ENCODE measurements at regions not wholly inside any gene's neighbourhood (a gene's known extent, or its start where the extent isn't known, plus 50 kb on each side); places are given as distances from the start of the nearest gene placed in this dataset.

- no peaks in the 10 kb centered on the region for H3K4me1 ChIP-seq
- no peak overlapping the region for H3K4me2 ChIP-seq
- TF ChIP-seq Cebpa-rat (IDR thresholded peaks at IDR 0.05) = no peak
- H3K9ac ChIP-seq = no peak overlapping the region
- no peaks in the 10 kb centered on the region for H3K36me3 ChIP-seq
- H3K9me3 ChIP-seq = no peaks in the 10 kb centered on the region
- H3K4me3 ChIP-seq = no peak overlapping the region
- H3K27me3 ChIP-seq = no peaks in the 10 kb centered on the region
- H4K20me1 ChIP-seq = no peaks in the 10 kb centered on the region
- H3K27ac ChIP-seq = no peak overlapping the region
Observed at GRCh38 chr14:22320362-22320750, 268.7 kb downstream of the DAD1 start.

- no peaks in the 10 kb centered on the region for H3K27me3 ChIP-seq
Observed at GRCh38 chr14:22319526-22320361, 269.3 kb downstream of the DAD1 start.

GRCh38 chr14:22318951-22319350 lies 270.1 kb downstream of the DAD1 start:
- Histone ChIP-seq H3K4me2 (no peak overlapping the region), H3K9me3 (no peaks in the 10 kb centered on the region), H3K9ac (no peak overlapping the region), H3K27ac (no peak overlapping the region), H3K36me3 (no peaks in the 10 kb centered on the region), H3K4me3 (no peak overlapping the region), H3K27me3 (no peaks in the 10 kb centered on the region), H3K4me1 (no peaks in the 10 kb centered on the region), H4K20me1 (no peaks in the 10 kb centered on the region)
- TF ChIP-seq Cebpa-rat (IDR thresholded peaks at IDR 0.05) = no peak

More at GRCh38 chr14:22319526-22320361, 269.3 kb downstream of the DAD1 start:
- H4K20me1 ChIP-seq = no peaks in the 10 kb centered on the region
- no peak overlapping the region for H3K9ac ChIP-seq
- no peak overlapping the region for H3K27ac ChIP-seq
- no peaks in the 10 kb centered on the region for H3K4me1 ChIP-seq
- no peak overlapping the region for H3K4me3 ChIP-seq
- H3K36me3 ChIP-seq = no peaks in the 10 kb centered on the region
- H3K4me2 ChIP-seq = no peak overlapping the region
- TF ChIP-seq Cebpa-rat (IDR thresholded peaks at IDR 0.05) = no peak
- no peaks in the 10 kb centered on the region for H3K9me3 ChIP-seq

- Histone ChIP-seq H3K27me3 (no peaks in the 10 kb centered on the region), H3K9ac (no peak overlapping the region), H3K36me3 (no peaks in the 10 kb centered on the region), H4K20me1 (no peaks in the 10 kb centered on the region), H3K9me3 (no peaks in the 10 kb centered on the region), H3K27ac (no peak overlapping the region), H3K4me2 (no peak overlapping the region), H3K4me1 (no peaks in the 10 kb centered on the region), H3K4me3 (no peak overlapping the region)
- no peak; the same call in 1 of the 2 replicates for TF ChIP-seq Cebpa-rat (IDR thresholded peaks at IDR 0.05)
Observed at GRCh38 chr14:22316473-22316872, 272.6 kb downstream of the DAD1 start.

- Histone ChIP-seq H3K9ac (no peak overlapping the region), H3K4me3 (no peak overlapping the region), H3K27ac (no peak overlapping the region), H3K4me1 (no peaks in the 10 kb centered on the region), H4K20me1 (no peaks in the 10 kb centered on the region), H3K9me3 (no peaks in the 10 kb centered on the region), H3K36me3 (no peaks in the 10 kb centered on the region), H3K27me3 (no peaks in the 10 kb centered on the region), H3K4me2 (no peak overlapping the region)
- no peak for TF ChIP-seq Cebpa-rat (IDR thresholded peaks at IDR 0.05)
Observed at GRCh38 chr14:22315336-22315735, 273.7 kb downstream of the DAD1 start.

- H3K36me3 ChIP-seq = no peaks in the 10 kb centered on the region
- no peak overlapping the region for H3K4me2 ChIP-seq
- H3K27ac ChIP-seq = no peak overlapping the region
- no peaks in the 10 kb centered on the region for H3K4me1 ChIP-seq
- no peak for TF ChIP-seq Cebpa-rat (IDR thresholded peaks at IDR 0.05)
- no peaks in the 10 kb centered on the region for H3K27me3 ChIP-seq
- no peaks in the 10 kb centered on the region for H4K20me1 ChIP-seq
- no peaks in the 10 kb centered on the region for H3K9me3 ChIP-seq
- H3K4me3 ChIP-seq = no peak overlapping the region
- no peak overlapping the region for H3K9ac ChIP-seq
Observed at GRCh38 chr14:22314183-22314820, 274.7 kb downstream of the DAD1 start.

GRCh38 chr14:22313172-22313801 lies 275.7 kb downstream of the DAD1 start:
- Histone ChIP-seq H3K4me1 (no peaks in the 10 kb centered on the region), H3K27me3 (no peaks in the 10 kb centered on the region), H3K4me3 (no peak overlapping the region), H3K4me2 (no peak overlapping the region), H3K9ac (no peak overlapping the region), H3K36me3 (no peaks in the 10 kb centered on the region), H4K20me1 (no peaks in the 10 kb centered on the region), H3K9me3 (no peaks in the 10 kb centered on the region), H3K27ac (no peak overlapping the region)
- TF ChIP-seq Cebpa-rat (IDR thresholded peaks at IDR 0.05) = no peak

GRCh38 chr14:22311636-22312035 lies 277.4 kb downstream of the DAD1 start:
- TF ChIP-seq Cebpa-rat (IDR thresholded peaks at IDR 0.05) = no peak
- Histone ChIP-seq H3K4me3 (no peak overlapping the region), H3K9ac (no peak overlapping the region), H3K27me3 (no peaks in the 10 kb centered on the region), H3K9me3 (no peaks in the 10 kb centered on the region), H3K27ac (no peak overlapping the region), H3K4me2 (no peak overlapping the region), H3K4me1 (no peaks in the 10 kb centered on the region), H3K36me3 (no peaks in the 10 kb centered on the region), H4K20me1 (no peaks in the 10 kb centered on the region)

- no peaks in the 10 kb centered on the region for H4K20me1 ChIP-seq
- H3K27me3 ChIP-seq = no peaks in the 10 kb centered on the region
- H3K36me3 ChIP-seq = no peaks in the 10 kb centered on the region
- no peaks in the 10 kb centered on the region for H3K4me1 ChIP-seq
- no peaks in the 10 kb centered on the region for H3K9me3 ChIP-seq
- no peak overlapping the region for H3K4me3 ChIP-seq
- H3K4me2 ChIP-seq = no peak overlapping the region
- H3K27ac ChIP-seq = no peak overlapping the region
- no peak overlapping the region for H3K9ac ChIP-seq
- no peak for TF ChIP-seq Cebpa-rat (IDR thresholded peaks at IDR 0.05)
Observed at GRCh38 chr14:22305607-22306006, 283.4 kb downstream of the DAD1 start.

GRCh38 chr14:22304326-22304725 lies 284.7 kb downstream of the DAD1 start:
- TF ChIP-seq Cebpa-rat (IDR thresholded peaks at IDR 0.05) = no peak
- Histone ChIP-seq H3K9ac (no peak overlapping the region), H3K9me3 (no peaks in the 10 kb centered on the region), H3K27ac (no peak overlapping the region), H3K36me3 (no peaks in the 10 kb centered on the region), H3K4me3 (no peak overlapping the region), H3K27me3 (no peaks in the 10 kb centered on the region), H4K20me1 (no peaks in the 10 kb centered on the region), H3K4me1 (no peaks in the 10 kb centered on the region), H3K4me2 (no peak overlapping the region)

Data from BLaER1 (cell line).